K562 (cell line): ENCODE measurements at regions not wholly inside any gene's neighbourhood (a gene's known extent, or its start where the extent isn't known, plus 50 kb on each side); places are given as distances from the start of the nearest gene placed in this dataset.
A peak's percentile ranks its signal among the peaks of the same experiment; 100 is the strongest.

Experiments
- CAMTA2 ChIP-seq: fragments of 250-450 bp; sonication (Bioruptor Pico); conservative IDR thresholded peaks from 2 replicates; pipeline ENCODE4 v1.5.1; 2022
- CBFA2T3 ChIP-seq: fragments of 450-650 bp; IDR thresholded peaks from 2 replicates; pipeline ENCODE4 v1.6.1; 2017
- EP300 ChIP-seq: IDR thresholded peaks from 2 replicates; pipeline ENCODE4 v1.6.1; 2012; ENCODE audit warnings: low read length, improper control_type of control experiment
- HCFC1 ChIP-seq: IDR thresholded peaks from 2 replicates; pipeline ENCODE4 v1.6.1; 2012; ENCODE audit warnings: low read depth, low read length, improper control_type of control experiment
- HNRNPK ChIP-seq: fragments of 200-400 bp; formaldehyde crosslinking; IDR thresholded peaks from one replicate; pipeline ENCODE4 v1.6.1; 2018; ENCODE audit warnings: mild to moderate bottlenecking, low read depth, low read length; ENCODE audit not compliant: poor library complexity, severe bottlenecking
- IRF2 ChIP-seq: sonication (generic); formaldehyde crosslinking; IDR thresholded peaks from 2 replicates; pipeline ENCODE4 v1.8.1; 2022; ENCODE audit warnings: mild to moderate bottlenecking, missing genetic modification reagents
- KLF6 ChIP-seq: fragments of 250-450 bp; sonication (Bioruptor Pico); IDR thresholded peaks from 2 replicates; pipeline ENCODE4 v1.4.0; 2020; ENCODE audit warnings: mild to moderate bottlenecking, moderate library complexity, borderline replicate concordance
- MCM2 ChIP-seq: fragments of 450-650 bp; IDR thresholded peaks from 2 replicates; pipeline ENCODE4 v1.6.1; 2017; ENCODE audit warnings: low read depth, mild to moderate bottlenecking
- MTF1 ChIP-seq: fragments of 250-450 bp; sonication (Bioruptor Pico); IDR thresholded peaks from 2 replicates; pipeline ENCODE4 v1.9.0; 2021; ENCODE audit warnings: moderate library complexity, mild to moderate bottlenecking, inconsistent platforms, borderline replicate concordance
- NFYB ChIP-seq: IDR thresholded peaks from 2 replicates; pipeline ENCODE4 v1.6.1; 2011; ENCODE audit warnings: mild to moderate bottlenecking, moderate library complexity; ENCODE audit not compliant: insufficient read length; ENCODE audit errors: extremely low read depth
- PRMT5 ChIP-seq: sonication (generic); formaldehyde crosslinking; IDR thresholded peaks from 2 replicates; pipeline ENCODE4 v1.5.0; 2020; ENCODE audit warnings: missing genetic modification reagents
- SFPQ ChIP-seq: fragments of 200-400 bp; formaldehyde crosslinking; IDR thresholded peaks from 2 replicates; pipeline ENCODE4 v1.6.1; 2017; ENCODE audit warnings: mild to moderate bottlenecking, low read depth, low read length, moderate library complexity
- TCF7L2 ChIP-seq: fragments of 150-350 bp; IDR thresholded peaks from 2 replicates; pipeline ENCODE4 v1.6.1; 2016; ENCODE audit warnings: low read depth, mild to moderate bottlenecking, low read length, moderate library complexity
- TEAD1 ChIP-seq, 2 experiments: fragments of 450-650 bp in 1 of 2; sonication (generic) in 1 of 2; formaldehyde crosslinking; IDR thresholded peaks; 2 replicates each; pipeline versions ENCODE4 v1.4.0 to v1.8.0; 2020 to 2022; ENCODE audit warnings: mild to moderate bottlenecking in 2 of 2, missing genetic modification reagents in 1 of 2
- TRIM28 ChIP-seq: fragments of 450-650 bp; IDR thresholded peaks from 2 replicates; pipeline ENCODE4 v1.6.1; 2017
- ZBTB2 ChIP-seq: fragments of 450-650 bp; IDR thresholded peaks from 2 replicates; pipeline ENCODE4 v1.6.1; 2016; ENCODE audit warnings: antibody characterized with exemption
- ZHX1 ChIP-seq: fragments of 150-350 bp; conservative IDR thresholded peaks from 2 replicates; pipeline ENCODE4 v1.6.1; 2014; ENCODE audit warnings: low read length
- ZNF384 ChIP-seq: IDR thresholded peaks from 2 replicates; pipeline ENCODE4 v1.6.1; 2012; ENCODE audit warnings: low read depth, low read length, improper control_type of control experiment
- ZNF609 ChIP-seq: sonication (generic); formaldehyde crosslinking; IDR thresholded peaks from 2 replicates; pipeline ENCODE4 v1.8.1; 2023; ENCODE audit warnings: missing genetic modification reagents, mild to moderate bottlenecking, borderline replicate concordance
- ZZZ3 ChIP-seq: fragments of 450-650 bp; IDR thresholded peaks from 2 replicates; pipeline ENCODE4 v1.6.1; 2016; ENCODE audit warnings: antibody characterized with exemption, mild to moderate bottlenecking, moderate library complexity

- TF ChIP-seq CAMTA2 (CRISPR knock-in tag) (no peak), ZNF384 (peak; percentile 81), TRIM28 (no peak), TCF7L2 (no peak), ZHX1 (no peak), KLF6 (CRISPR knock-in tag) (no peak), MTF1 (no peak), ZNF609 (CRISPR knock-in tag) (0 out of 2 replicates have a peak, but pooled peaks have one; percentile 9), HCFC1 (no peak), PRMT5 (no peak), SFPQ (no peak), EP300 (peak; percentile 67; the same call in 1 of the 2 replicates), HNRNPK (no peak), NFYB (no peak), ZZZ3 (no peak), TEAD1 (CRISPR knock-in tag; IDR thresholded peaks at IDR 0.05) (peak in 1 of 2 experiments; percentile 32; a peak in 1 of 4 replicates), CBFA2T3 (peak; percentile 96), ZBTB2 (peak; percentile 56; the same call in 1 of the 2 replicates), IRF2 (CRISPR knock-in tag) (no peak), MCM2 (no peak)
Measured at GRCh38 chr11:69950621-69951020, 127.5 kb upstream of the ANO1 start (continued).
